ENCODE measurements at regions not wholly inside any gene's neighbourhood (a gene's known extent, or its start where the extent isn't known, plus 50 kb on each side); places are given as distances from the start of the nearest gene placed in this dataset.

GRCh38 chr13:63864171-63864902 is 2448.7 kb upstream of the PCDH20 start:
- TF ChIP-seq POLR2A (IDR thresholded peaks at IDR 0.05) (no peak), CTCF (IDR thresholded peaks at IDR 0.05) (no peak)

Measured in ovary (tissue), 3 donors.